ENCODE measurements at regions not wholly inside any gene's neighbourhood (a gene's known extent, or its start where the extent isn't known, plus 50 kb on each side); places are given as distances from the start of the nearest gene placed in this dataset.

GRCh38 chr7:156065400-156065799 is 253.1 kb upstream of the SHH start:
- Histone ChIP-seq H3K36me3 (no peaks in the 10 kb centered on the region), H3K4me3 (no peak overlapping the region), H3K9me3 (no peaks in the 10 kb centered on the region), H3K4me1 (ENCODE audit: insufficient read depth) (no peaks in the 10 kb centered on the region), H3K27ac (no peak overlapping the region), H3K27me3 (no peaks in the 10 kb centered on the region)
- no peak for TF ChIP-seq EP300 (IDR thresholded peaks at IDR 0.05)
- DNase-seq: no peak
- 43 to 49% (median 47%) methylated on average over 3 of the region's 3 CpGs for WGBS, 3 donors
- intact Hi-C loops (cut with DNase I): no loop called here

GRCh38 chr7:156064971-156065386 is 252.7 kb upstream of the SHH start:
- Histone ChIP-seq H3K4me1 (ENCODE audit: insufficient read depth) (no peaks in the 10 kb centered on the region), H3K27ac (no peak overlapping the region), H3K27me3 (no peaks in the 10 kb centered on the region), H3K4me3 (no peak overlapping the region), H3K9me3 (no peaks in the 10 kb centered on the region), H3K36me3 (no peaks in the 10 kb centered on the region)
- TF ChIP-seq POLR2A (IDR thresholded peaks at IDR 0.05): no peak
- no peak for TF ChIP-seq CTCF (IDR thresholded peaks at IDR 0.05)
- TF ChIP-seq EP300 (IDR thresholded peaks at IDR 0.05): no peak
- DNase-seq: no peak
- intact Hi-C loops (cut with DNase I): no loop called here
- 1 to 6% (median 3%) methylated on average over 4 of the region's 4 CpGs for WGBS, 3 donors

GRCh38 chr7:156063241-156063810 is 251.1 kb upstream of the SHH start:
- 90 to 92% (median 90%) methylated on average over 28 of the region's 28 CpGs for WGBS, 3 donors

GRCh38 chr7:156062286-156062685 is 250.0 kb upstream of the SHH start:
- Histone ChIP-seq H3K4me3 (no peak overlapping the region), H3K27me3 (no peaks in the 10 kb centered on the region), H3K9me3 (no peaks in the 10 kb centered on the region), H3K27ac (no peak overlapping the region), H3K4me1 (ENCODE audit: insufficient read depth) (no peaks in the 10 kb centered on the region), H3K36me3 (no peaks in the 10 kb centered on the region)
- WGBS, 3 donors: 85 to 86% (median 86%) methylated on average over 9 of the region's 9 CpGs
- TF ChIP-seq POLR2A (IDR thresholded peaks at IDR 0.05): no peak
- no peak for TF ChIP-seq CTCF (IDR thresholded peaks at IDR 0.05)
- TF ChIP-seq EP300 (IDR thresholded peaks at IDR 0.05): no peak
- intact Hi-C loops (cut with DNase I): no loop called here
- DNase-seq: no peak

More at GRCh38 chr7:156063241-156063810, 251.1 kb upstream of the SHH start:
- H3K27me3 ChIP-seq: no peaks in the 10 kb centered on the region
- no peaks in the 10 kb centered on the region for H3K4me1 ChIP-seq (ENCODE audit: insufficient read depth)
- H3K27ac ChIP-seq: no peak overlapping the region
- TF ChIP-seq POLR2A (IDR thresholded peaks at IDR 0.05) (no peak), CTCF (IDR thresholded peaks at IDR 0.05) (no peak), EP300 (IDR thresholded peaks at IDR 0.05) (no peak)
- H3K9me3 ChIP-seq: no peaks in the 10 kb centered on the region
- intact Hi-C loops (cut with DNase I): no loop called here
- no peaks in the 10 kb centered on the region for H3K36me3 ChIP-seq
- no peak for DNase-seq
- H3K4me3 ChIP-seq: no peak overlapping the region

GRCh38 chr7:156061689-156062255 is 249.5 kb upstream of the SHH start:
- WGBS, 3 donors: 85 to 90% (median 89%) methylated on average over 11 of the region's 11 CpGs
- Histone ChIP-seq H3K4me3 (no peak overlapping the region), H3K4me1 (ENCODE audit: insufficient read depth) (no peaks in the 10 kb centered on the region), H3K27me3 (no peaks in the 10 kb centered on the region), H3K9me3 (no peaks in the 10 kb centered on the region), H3K27ac (no peak overlapping the region), H3K36me3 (no peaks in the 10 kb centered on the region)
- DNase-seq: no peak
- TF ChIP-seq POLR2A (IDR thresholded peaks at IDR 0.05) (no peak), CTCF (IDR thresholded peaks at IDR 0.05) (no peak), EP300 (IDR thresholded peaks at IDR 0.05) (no peak)
- intact Hi-C loops (cut with DNase I): no loop called here

Measured in ovary (tissue), 7 donors.